GM12873 (cell line): ENCODE measurements at regions not wholly inside any gene's neighbourhood (a gene's known extent, or its start where the extent isn't known, plus 50 kb on each side); places are given as distances from the start of the nearest gene placed in this dataset.
A peak's percentile ranks its signal among the peaks of the same experiment; 100 is the strongest.

Experiments used
- CTCF ChIP-seq: IDR thresholded peaks from 2 replicates; pipeline ENCODE4 v1.5.1; 2012; ENCODE audit warnings: low read depth, mild to moderate bottlenecking, moderate library complexity, low read length, control low read depth; ENCODE audit not compliant: insufficient read depth; ENCODE audit errors: missing control alignments

DNA sequence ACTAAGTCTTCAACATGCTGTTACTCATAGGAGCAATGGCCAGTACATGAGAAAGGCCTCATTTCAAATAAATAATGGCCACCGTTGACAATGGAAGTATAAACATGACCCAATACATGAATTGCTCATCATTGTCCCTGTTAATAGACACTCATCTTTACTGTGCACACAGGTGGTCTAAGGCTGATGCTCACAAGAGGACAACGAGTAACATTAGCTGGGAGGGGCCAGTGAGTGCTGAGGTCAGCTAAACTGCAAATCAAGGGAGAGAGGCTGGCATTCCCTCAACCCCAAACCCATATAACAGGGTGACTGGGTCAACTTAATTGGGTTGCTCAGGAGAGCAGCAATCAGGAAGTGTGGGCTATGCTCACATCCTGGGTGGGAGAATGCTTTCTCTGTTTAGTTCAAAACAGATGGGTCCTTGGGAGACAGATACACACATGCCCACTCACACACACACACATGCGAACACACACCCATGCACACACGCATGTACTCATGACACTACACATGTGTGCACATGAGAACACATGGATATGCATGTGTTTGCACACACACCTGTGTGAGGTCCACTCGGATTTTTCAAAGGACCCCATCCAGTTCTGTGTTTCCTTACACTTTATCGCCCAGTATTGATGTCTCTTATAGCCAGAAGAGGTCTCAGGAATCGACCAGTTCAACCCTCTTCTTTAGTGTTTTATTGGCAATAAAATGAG, 172.0 kb downstream of the INHBB start:
- TF ChIP-seq CTCF, result no peak

DNA sequence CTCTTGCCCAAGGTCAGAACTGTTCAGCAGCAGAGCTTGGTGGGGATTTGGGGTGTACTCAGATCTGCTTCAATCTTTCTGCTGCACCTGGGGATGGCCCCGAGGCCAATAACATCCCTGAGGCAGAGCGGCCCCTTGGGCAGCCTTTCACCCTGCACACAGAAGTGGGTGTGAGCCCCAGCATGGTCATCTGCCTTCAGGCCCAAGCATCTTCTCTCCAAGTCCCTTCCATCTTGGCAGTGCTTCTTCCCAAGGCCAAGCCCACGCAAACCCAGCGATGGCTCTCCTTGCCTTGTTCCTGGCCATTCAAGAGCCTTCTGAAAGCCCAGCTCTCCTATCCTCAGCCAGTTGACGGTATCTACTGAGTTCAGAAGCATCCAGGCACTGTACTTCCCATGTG, 172.9 kb downstream of the INHBB start:
- TF ChIP-seq CTCF, result no peak

GRCh38 chr2:120519469-120519868, 173.5 kb downstream of the INHBB start:
- no peak for TF ChIP-seq CTCF

DNA sequence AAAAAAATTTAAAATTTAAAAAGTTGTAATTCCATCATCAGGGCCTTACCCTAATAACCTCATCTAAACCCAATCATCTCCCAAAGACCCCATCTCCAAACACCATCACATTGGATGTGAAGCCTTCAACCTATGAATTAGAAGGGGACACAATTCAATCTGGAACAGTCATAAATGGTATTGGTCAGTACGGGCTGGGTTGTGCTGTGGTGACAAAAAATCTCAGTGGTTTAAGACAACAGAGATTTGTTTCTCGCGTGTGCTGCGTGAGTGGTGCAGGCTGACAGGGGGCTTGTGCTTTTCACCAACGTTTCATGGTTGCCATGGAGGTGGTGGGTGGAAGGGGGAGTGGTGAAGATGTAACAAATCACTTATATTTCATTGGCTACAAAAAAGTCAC, 174.5 kb downstream of the INHBB start:
- TF ChIP-seq CTCF, result no peak

- TF ChIP-seq CTCF, result peak; percentile 93
These were observed 175.3 kb downstream of the INHBB start for GRCh38 chr2:120520929-120521912.

DNA sequence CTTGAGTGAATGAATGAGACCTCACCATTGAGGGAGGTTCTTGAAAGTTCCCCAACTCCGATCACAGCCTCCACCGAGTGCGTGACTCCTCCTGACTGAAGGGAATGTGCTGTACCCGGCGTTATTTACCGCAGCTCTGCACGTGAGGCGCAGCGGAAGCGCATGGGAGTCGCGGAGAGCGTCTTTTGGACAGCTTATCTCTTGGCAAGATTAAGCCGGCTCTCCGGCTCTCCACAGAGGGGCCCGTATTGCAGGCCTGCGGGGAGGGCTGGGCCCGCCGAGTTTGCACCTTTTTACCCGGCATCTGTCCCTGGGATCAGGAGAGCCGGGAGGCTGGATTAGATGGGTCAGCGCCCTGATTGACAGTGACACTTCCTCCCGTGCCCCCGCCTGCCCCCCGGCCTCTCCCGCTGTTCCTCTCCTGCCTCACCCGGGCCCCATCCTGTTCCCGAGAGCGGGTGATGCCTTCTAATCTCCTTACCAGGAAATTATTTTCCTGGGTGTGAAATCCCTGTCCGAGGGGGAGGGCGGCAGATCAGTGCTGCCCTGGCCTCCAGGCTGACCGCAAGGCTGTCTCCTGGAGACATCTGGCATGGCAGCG, 176.3 kb downstream of the INHBB start:
- TF ChIP-seq CTCF, result no peak

DNA sequence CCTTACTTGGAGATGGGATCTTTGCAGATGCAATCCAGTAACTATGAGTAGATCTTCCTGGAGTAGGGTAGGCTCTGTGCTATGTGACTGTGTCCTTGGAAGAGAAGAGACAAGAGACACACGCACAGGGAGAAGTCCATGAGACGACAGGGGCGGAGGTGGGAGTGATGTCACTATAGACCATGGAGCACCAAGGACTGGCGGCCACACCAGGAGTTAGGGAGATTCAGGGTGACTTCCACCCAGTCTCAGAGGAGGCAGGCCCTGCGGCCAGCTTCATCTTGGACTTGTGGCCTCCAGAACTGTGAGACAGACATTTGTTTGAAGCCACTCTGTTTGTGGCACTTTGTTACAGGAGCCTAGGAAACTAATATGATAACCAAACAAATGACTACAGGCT, 177.8 kb downstream of the INHBB start:
- no peak for TF ChIP-seq CTCF
